HG03558 (cell line): ENCODE measurements at regions not wholly inside any gene's neighbourhood (a gene's known extent, or its start where the extent isn't known, plus 50 kb on each side); places are given as distances from the start of the nearest gene placed in this dataset.

Experiments used
- ATAC-seq: cut with Tn5 transposase; IDR thresholded peaks from one replicate; pipeline ENCODE4 v1.9.1; 2021; ENCODE audit warnings: moderate number of reproducible peaks; ENCODE audit not compliant: unreplicated experiment; ENCODE audit errors: extremely low read depth

GRCh38 chr10:2108496-2108895 is 371.2 kb upstream of the ADARB2 start:
- ATAC-seq = no peak

- no peak for ATAC-seq
Observed at GRCh38 chr10:2106641-2107040, 369.3 kb upstream of the ADARB2 start.

GRCh38 chr10:2099321-2099720 is 362.0 kb upstream of the ADARB2 start:
- ATAC-seq = no peak

- no peak for ATAC-seq
Observed at GRCh38 chr10:2097937-2098336, 360.6 kb upstream of the ADARB2 start.

GRCh38 chr10:2094171-2094570 is 356.8 kb upstream of the ADARB2 start:
- no peak for ATAC-seq

- no peak for ATAC-seq
Observed at GRCh38 chr10:2083591-2083990, 346.3 kb upstream of the ADARB2 start.

- ATAC-seq = no peak
Observed at GRCh38 chr10:2081501-2081900, 344.2 kb upstream of the ADARB2 start.

GRCh38 chr10:2079603-2080078 is 342.3 kb upstream of the ADARB2 start:
- no peak for ATAC-seq

GRCh38 chr10:2077231-2077630 is 339.9 kb upstream of the ADARB2 start:
- no peak for ATAC-seq

GRCh38 chr10:2076528-2076927 is 339.2 kb upstream of the ADARB2 start:
- ATAC-seq = no peak

- no peak for ATAC-seq
Observed at GRCh38 chr10:2067015-2067414, 329.7 kb upstream of the ADARB2 start.

GRCh38 chr10:2054728-2055127 is 317.4 kb upstream of the ADARB2 start:
- no peak for ATAC-seq

GRCh38 chr10:2053805-2054204 is 316.5 kb upstream of the ADARB2 start:
- ATAC-seq = no peak

GRCh38 chr10:2051108-2051507 is 313.8 kb upstream of the ADARB2 start:
- ATAC-seq = no peak

GRCh38 chr10:2049560-2049959 is 312.2 kb upstream of the ADARB2 start:
- ATAC-seq = no peak

- no peak for ATAC-seq
Observed at GRCh38 chr10:2048337-2048973, 311.1 kb upstream of the ADARB2 start.

GRCh38 chr10:2047679-2048078 is 310.4 kb upstream of the ADARB2 start:
- ATAC-seq = no peak

- ATAC-seq = no peak
Observed at GRCh38 chr10:2043379-2043778, 306.1 kb upstream of the ADARB2 start.

GRCh38 chr10:2038036-2038435 is 300.7 kb upstream of the ADARB2 start:
- no peak for ATAC-seq

- no peak for ATAC-seq
Observed at GRCh38 chr10:2037246-2037645, 299.9 kb upstream of the ADARB2 start.

GRCh38 chr10:2036209-2036608 is 298.9 kb upstream of the ADARB2 start:
- no peak for ATAC-seq

- no peak for ATAC-seq
Observed at GRCh38 chr10:2030046-2030445, 292.7 kb upstream of the ADARB2 start.

- ATAC-seq = no peak
Observed at GRCh38 chr10:2026936-2027335, 289.6 kb upstream of the ADARB2 start.
